NCI-H526 (cell line): ENCODE measurements at regions not wholly inside any gene's neighbourhood (a gene's known extent, or its start where the extent isn't known, plus 50 kb on each side); places are given as distances from the start of the nearest gene placed in this dataset.

ENCODE experiments used
- DNase-seq, 2 experiments: peaks; one replicate each; lab custom pipeline; 2025; lab: John Stamatoyannopoulos, UW

DNA sequence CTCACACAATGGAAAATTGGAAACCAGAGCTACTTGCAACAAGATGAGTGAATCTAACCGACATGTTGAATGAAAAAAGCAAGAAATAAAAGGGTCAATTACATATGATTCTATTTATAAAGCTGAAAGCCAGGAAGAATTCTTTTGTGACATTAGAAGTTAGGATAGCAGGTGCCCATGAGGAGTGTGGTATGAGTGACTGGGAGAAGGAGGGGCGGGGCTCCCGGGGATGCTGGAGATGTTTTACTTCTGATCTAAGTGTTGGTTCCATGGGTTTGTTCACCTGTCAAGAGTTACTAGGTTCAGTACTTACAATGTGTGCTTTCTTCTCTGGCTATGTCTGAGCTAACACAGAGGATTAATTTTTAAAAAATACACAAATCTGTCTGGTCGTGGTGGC lies 60.8 kb downstream of the NSMCE3 start:
- no peak for DNase-seq

DNA sequence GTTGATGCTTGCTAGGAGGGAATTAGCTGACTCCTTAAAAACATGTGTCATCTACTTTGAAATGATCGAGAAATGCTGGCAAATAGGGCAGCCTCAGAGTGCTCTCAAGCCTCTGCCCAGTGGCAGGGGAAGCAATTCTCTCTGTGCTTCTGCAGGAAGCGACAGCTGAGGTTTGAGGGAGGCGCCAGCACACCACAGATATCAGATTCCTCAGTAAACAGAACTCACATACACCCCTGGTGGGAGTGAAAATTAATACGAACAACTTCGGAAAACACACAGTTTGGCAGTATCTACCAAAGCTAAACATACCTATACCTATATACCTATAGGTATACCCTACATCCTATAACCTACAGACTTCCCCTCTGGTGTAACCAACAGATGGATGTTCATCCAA lies 61.3 kb downstream of the NSMCE3 start:
- peak; percentile 33 to 74 for DNase-seq

DNA sequence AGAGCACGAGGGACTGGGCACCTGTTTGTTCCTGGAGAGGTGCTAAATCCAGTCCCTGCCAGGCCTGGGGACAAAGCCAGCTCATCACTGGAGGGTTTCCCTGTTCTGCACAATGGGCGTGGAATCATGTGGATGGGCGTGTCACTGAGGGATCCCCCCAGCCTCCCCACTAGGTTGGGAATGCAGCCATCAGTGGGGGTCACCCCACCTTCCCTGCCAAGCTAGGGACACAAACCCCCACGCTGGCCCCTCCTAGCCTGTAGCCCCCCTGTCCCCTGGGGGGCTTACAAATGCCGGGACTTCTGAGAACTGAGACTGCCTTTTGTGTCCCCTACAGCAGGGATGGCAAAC lies 61.9 kb downstream of the NSMCE3 start:
- DNase-seq: no peak

DNA sequence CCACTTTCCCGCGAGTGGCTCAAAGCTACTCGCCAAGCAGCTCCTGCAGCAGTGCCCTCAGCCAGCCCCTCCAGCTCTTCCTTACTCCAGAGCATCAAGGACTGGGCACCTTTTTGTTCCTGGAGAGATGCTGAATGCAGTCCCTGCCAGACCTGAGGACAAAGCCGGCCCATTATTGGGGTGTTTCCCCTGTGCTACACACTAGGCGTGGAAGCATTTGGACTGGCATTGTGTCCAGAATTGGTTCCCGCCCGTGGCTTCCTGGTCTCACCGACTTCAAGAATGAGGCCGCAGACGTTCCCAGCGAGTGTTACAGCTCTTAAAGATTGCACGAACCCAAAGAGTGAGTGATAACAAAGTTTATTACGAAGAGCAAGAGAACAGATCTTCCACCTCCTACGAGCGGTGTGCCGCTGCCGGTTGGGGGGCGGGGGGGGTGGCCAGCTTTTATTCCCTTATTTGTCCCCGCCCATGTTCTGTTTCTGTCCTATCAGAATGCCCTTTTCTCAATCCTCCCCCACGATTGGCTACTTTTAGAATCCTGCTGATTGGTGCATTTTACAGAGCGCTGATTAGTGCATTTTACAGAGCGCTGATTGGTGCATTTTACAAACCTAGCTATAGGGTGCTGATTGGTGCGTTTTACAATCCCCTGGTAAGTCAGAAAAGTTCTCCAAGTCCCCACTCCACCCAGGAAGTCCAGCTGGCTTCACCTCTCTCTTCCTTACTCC lies 62.4 kb downstream of the NSMCE3 start:
- DNase-seq: no peak

DNA sequence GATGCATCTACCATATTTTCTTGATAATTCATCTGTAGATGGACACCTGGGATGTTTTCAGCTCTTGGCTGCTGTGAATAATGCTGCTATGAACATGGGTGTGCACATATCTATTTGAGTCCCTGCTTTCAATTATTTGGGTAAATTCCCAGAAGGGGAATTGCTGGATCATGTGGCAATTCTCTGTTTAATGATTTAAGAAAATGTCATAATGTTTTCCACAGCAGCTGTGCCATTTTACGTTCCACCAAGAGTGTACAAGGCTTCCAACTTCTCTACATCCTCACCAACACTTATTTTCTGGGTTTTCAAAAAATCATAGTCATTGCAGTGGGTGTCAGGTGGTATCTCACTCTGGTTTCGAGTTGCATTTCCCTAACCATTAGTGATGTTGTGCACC lies 64.4 kb downstream of the NSMCE3 start:
- DNase-seq: no peak

DNA sequence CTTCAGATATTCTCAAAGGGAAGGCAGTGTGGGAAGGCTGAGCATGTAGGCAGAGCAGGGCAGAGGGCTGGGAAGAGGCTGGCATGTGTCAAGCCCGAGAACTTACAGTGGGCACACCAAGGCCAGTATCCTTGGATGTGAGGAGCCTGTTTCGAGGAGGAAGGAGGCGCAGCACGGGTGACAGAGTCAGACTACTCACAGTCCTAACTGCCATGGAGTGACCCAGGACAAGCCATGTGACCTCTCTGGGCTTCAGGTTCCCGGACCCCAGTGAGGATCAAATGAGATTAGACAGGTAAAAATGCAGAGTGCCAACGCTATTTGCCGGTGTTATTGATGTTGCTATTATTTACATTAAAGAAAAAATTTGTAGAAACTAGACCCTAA lies 65.3 kb downstream of the NSMCE3 start:
- DNase-seq: no peak

DNA sequence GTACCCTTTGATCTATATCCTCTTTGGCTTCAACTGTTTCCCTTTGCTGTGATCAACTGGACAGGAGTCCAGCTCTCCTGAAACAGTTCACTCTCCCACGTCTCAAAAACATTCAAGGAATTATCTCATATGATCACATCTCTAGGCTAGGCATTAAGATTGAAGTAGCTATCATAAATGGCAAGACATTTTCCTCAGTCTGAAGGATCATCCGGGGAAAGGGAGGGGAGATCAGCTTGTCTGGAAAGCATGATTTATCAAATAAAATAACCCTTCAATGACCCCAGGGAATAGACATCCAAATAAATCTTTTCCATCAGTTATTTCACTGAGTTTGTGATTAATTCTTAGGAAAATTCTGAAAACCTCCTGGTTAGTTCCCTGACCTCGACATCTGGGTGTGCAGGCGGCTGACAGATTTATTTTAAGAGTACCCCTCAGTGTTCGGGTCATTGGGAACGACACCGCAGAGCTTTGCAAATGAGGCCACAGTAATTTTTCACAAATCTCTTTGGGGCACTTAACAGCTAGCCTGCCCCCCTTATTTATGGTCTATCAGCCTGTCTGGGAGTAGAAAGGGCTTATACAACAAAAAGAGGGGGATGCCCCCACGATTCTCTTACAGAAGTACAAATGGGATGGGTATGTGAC lies 65.8 kb downstream of the NSMCE3 start:
- DNase-seq: no peak

DNA sequence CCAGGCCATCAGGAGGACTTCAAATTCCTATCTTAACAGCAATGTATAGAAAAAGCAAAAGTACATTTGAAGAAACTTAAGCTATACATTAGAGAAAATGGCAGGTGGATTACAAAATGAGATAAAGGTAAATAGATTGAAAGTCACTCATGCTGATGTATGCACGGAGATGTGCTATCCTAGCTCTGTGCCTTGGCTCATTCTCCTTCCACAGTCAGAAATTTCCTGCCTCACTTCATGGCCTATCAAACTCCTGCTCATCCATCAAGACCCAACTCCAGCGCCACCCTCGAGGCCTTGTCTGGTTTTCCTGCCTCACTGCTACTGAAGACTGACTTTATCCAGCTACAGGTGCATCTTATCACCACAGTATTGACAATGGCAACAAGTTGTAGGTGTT lies 72.9 kb downstream of the NSMCE3 start:
- no peak for DNase-seq

DNA sequence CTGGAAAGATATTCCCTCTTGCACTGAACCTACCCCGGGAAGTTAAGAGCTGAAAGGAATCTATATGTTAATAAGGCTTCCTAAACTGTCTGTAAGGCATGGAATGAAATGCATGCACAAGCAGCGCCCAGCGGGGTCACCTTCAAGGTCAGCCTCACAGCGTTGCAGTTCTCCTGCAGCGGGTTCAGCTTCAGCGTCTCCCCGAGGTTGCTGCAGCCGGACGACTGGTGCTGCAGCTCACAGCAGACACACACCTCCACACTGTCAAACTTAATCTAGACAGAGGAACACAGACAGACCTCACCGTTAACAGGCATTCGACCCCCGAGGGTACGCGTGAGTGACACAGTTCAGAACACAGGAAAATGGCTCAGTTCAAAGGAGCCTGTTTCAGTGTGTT lies 73.3 kb downstream of the NSMCE3 start:
- DNase-seq: no peak

DNA sequence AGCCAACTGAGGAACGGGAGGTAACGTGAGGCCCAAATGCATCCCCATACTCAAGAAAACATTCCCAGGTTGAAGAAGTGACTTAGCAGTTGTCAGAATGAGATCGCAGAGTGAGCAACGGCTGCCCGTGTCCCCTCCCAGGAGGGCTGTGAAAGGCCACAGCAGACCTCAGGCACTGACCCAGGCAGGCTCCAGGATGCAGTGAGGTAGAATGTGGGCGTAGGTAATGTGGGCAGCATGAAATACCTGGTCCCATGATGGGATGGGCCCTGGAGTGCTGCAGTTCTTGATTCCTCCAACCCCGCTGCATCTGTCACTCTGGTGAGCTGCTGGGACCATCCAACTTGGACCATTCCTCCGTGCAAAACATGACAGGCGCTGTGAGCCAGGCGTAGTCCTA lies 74.8 kb downstream of the NSMCE3 start:
- no peak for DNase-seq

DNA sequence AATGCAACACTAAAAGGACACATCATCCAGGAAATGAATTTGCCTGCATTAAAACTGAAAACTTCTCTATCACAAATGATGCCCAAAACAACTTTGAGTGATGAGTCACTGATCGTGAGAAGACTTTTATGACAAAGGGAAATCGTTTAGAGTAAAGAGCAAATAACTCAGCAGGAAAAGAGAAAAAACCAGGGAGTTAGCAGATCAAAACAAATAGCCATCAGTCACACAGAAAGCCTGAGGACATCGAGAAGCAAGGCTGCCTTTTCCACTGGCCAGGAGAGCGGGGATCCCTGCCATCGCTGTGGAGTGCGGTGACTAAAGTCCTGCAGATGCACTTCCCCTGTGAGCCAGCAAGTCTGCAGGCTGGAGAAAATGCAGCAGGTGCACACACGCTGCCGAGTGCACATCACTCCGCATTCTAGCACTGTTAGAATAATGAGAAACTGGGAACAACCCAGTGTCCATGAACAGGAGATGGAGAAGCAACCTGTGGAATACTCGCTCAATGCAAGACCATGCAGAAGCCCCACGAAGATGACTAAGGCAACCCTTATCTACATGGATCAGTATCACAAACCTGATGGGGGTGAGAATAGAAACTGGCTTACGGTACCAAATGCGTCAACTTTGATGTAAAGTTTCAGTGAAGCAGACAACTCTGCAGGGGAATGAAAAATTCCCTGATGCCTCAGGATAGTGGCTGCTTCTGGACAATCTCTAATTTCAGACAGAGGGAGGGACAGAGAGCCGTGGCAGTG lies 86.4 kb downstream of the NSMCE3 start:
- peak in 1 of 2 experiments; percentile 6 for DNase-seq

DNA sequence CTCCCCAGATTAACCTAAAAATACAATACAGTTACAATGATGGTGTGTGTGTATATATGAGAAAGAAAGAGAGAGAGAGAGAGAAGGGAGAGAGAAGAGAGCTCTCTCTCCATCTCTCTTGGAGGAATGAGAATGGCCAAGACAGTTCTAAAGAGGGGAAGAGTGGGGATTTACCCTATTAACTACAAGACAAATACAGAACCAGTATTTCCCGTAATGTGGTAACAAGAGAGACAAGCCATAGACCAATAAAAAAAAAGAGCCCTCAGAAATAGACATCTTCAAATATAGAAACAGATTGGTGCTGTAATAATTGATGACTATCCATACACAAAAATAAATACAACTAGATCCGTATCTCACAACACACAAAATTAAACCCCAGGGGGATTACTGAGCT lies 87.0 kb downstream of the NSMCE3 start:
- no peak for DNase-seq

DNA sequence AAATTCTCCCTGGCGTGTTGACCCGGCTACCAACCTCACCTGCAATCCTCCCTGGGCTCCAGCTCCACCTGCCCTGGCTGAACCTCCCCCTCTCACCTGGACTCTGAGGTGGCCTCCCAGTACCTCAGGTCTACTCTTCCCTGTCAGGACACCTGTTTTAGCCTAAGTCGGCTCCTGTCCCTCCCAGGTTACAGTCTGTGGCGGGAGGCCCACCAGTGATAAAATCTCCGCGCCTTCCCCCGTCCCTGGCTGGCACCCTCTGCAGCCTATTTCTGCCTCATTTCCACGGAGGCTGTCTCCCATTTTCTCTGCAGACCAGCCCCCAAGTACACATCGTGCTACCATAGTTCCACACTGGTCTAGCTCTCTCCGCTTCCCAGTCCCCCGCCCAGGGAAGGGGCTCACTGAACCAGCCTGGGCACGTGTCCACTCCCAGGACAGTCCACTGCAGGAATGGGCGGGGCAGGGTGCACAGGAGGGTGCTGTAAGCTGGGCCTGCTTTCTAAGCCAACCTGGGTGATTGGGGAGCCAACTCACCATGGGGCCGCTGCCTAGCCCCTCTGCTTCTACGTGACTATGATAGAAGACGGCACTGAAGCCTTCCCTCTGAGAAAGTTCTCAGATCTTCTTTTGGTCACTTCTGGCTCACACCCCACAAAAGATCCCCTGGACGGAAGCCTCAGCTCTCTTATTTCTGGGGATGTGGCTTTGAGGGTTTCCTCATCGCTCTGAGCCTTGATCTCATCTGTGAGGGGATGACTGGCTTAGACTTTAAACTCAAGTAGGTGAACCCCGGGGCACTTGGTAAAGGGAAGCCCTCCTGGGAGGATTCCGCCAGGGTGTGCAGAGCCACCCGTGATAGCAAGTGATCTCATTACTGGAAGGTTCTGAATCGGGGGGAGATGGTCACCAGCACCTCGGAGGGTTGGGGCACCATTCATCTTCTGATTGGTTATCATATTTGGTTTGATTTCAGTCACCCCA lies 96.6 kb downstream of the NSMCE3 start:
- DNase-seq: no peak

DNA sequence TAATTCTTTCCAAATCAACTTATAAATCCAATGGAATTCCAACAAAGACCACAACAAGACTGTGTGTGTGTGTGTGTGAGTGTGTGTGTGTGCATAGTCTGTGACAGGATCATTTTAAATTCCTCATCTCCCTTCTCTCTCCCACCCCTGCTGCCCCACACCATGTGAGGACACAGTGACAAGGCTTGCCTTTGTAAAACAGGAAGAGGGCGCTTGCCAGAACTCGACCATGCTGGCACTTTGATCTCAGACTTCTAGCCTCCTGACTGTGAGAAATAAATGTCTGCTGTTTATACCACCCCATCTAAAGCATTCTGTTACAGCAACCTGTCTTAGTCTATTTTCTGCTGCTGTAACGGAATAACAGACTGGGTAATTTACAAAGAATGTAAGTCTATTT lies 99.1 kb downstream of the NSMCE3 start:
- no peak for DNase-seq
